B cell (primary cell): ENCODE measurements at regions not wholly inside any gene's neighbourhood (a gene's known extent, or its start where the extent isn't known, plus 50 kb on each side); places are given as distances from the start of the nearest gene placed in this dataset.

Source experiments
- EZH2 ChIP-seq: IDR thresholded peaks from 2 replicates; pipeline ENCODE4 v1.6.1; 2012; ENCODE audit warnings: borderline replicate concordance, low read depth, mild to moderate bottlenecking, moderate library complexity, low read length; ENCODE audit not compliant: insufficient read depth, poor library complexity, severe bottlenecking
- TF ChIP-seq, protein P1 (sequence below): fragments of 200-600 bp; IDR thresholded peaks from one replicate; pipeline ENCODE4 v1.8.0; 2022; ENCODE audit warnings: antibody characterized with exemption, mild to moderate bottlenecking

DNA sequence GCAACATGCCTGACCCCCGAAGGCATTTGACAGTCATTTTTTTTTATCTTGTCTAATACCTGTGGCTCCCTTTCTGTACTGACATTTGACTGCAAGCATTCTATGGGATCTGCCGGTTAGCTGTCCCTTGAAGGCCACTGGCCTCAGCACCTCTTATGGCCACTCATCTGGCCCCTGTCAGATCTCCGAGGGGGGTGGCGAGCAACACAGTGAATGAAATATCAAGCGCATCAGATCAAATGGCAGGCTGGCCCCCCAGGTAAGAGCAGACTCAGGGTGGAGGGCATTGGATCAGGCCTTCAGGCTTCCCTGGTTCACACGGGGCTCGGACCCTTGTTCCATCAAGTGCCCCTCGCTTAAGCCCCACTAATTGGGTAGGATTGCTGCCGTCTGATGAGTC, 199.6 kb upstream of the MKI67 start:
- TF ChIP-seq, protein P1, sequence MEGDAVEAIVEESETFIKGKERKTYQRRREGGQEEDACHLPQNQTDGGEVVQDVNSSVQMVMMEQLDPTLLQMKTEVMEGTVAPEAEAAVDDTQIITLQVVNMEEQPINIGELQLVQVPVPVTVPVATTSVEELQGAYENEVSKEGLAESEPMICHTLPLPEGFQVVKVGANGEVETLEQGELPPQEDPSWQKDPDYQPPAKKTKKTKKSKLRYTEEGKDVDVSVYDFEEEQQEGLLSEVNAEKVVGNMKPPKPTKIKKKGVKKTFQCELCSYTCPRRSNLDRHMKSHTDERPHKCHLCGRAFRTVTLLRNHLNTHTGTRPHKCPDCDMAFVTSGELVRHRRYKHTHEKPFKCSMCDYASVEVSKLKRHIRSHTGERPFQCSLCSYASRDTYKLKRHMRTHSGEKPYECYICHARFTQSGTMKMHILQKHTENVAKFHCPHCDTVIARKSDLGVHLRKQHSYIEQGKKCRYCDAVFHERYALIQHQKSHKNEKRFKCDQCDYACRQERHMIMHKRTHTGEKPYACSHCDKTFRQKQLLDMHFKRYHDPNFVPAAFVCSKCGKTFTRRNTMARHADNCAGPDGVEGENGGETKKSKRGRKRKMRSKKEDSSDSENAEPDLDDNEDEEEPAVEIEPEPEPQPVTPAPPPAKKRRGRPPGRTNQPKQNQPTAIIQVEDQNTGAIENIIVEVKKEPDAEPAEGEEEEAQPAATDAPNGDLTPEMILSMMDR, result no peak
- no peak for TF ChIP-seq EZH2
